GM23338 (cell line): ENCODE measurements at regions not wholly inside any gene's neighbourhood (a gene's known extent, or its start where the extent isn't known, plus 50 kb on each side); places are given as distances from the start of the nearest gene placed in this dataset.

Experiments
- ATAC-seq: fragments of 200-7000 bp; cut with Tn5 transposase; 3 replicates; pipeline ENCODE4 v1.9.1; 2020
- DNase-seq: peaks from one replicate; pipeline ENCODE4 v3.0.0-alpha.2; 2015; ENCODE audit warnings: low spot score
- H2AFZ ChIP-seq: fragments of 200-600 bp; sonication (generic); 2 replicates; pipeline ENCODE4 v1.8.0; 2016; ENCODE audit warnings: antibody characterized with exemption, mild to moderate bottlenecking, moderate library complexity
- H3F3A ChIP-seq: fragments of 200-600 bp; sonication (generic); replicated peaks from 2 replicates; pipeline ENCODE4 v1.8.0; 2017; ENCODE audit warnings: antibody characterized with exemption, mixed run types, low read depth
- H3K27ac ChIP-seq: fragments of 200-600 bp; sonication (generic); 2 replicates; pipeline ENCODE4 v1.6.1; 2016; ENCODE audit warnings: low read depth
- H3K27me3 ChIP-seq: fragments of 200-600 bp; sonication (generic); 2 replicates; pipeline ENCODE4 v1.8.0; 2016; ENCODE audit warnings: mild to moderate bottlenecking, mixed run types, moderate library complexity; ENCODE audit not compliant: insufficient read depth
- H3K36me3 ChIP-seq: fragments of 200-600 bp; sonication (generic); 2 replicates; pipeline ENCODE4 v1.8.0; 2016; ENCODE audit warnings: mild to moderate bottlenecking; ENCODE audit not compliant: insufficient read depth
- H3K4me1 ChIP-seq: fragments of 200-600 bp; sonication (generic); 2 replicates; pipeline ENCODE4 v1.8.0; 2016; ENCODE audit warnings: mild to moderate bottlenecking, moderate library complexity; ENCODE audit not compliant: insufficient read depth
- H3K4me2 ChIP-seq: fragments of 200-600 bp; sonication (generic); 2 replicates; pipeline ENCODE4 v1.7.1; 2017; ENCODE audit warnings: mixed run types
- H3K4me3 ChIP-seq: fragments of 200-600 bp; sonication (generic); 2 replicates; pipeline ENCODE4 v1.6.1; 2016; ENCODE audit warnings: mixed run types
- H3K79me2 ChIP-seq: fragments of 200-600 bp; sonication (generic); replicated peaks from 2 replicates; pipeline ENCODE4 v1.8.0; 2017; ENCODE audit warnings: mild to moderate bottlenecking; ENCODE audit not compliant: insufficient read depth
- H3K9me2 ChIP-seq: fragments of 200-600 bp; sonication (generic); 2 replicates; pipeline ENCODE4 v1.8.0; 2017; ENCODE audit not compliant: insufficient read depth
- H4K20me1 ChIP-seq: fragments of 200-600 bp; sonication (generic); replicated peaks from 2 replicates; pipeline ENCODE4 v1.8.0; 2017; ENCODE audit warnings: mild to moderate bottlenecking; ENCODE audit not compliant: insufficient read depth
- H3K27ac Mint-ChIP-seq: 2 replicates; pipeline ENCODE4 v1.8.0; 2020; ENCODE audit warnings: inconsistent platforms, mild to moderate bottlenecking, moderate library complexity, mixed read lengths
- H3K27me3 Mint-ChIP-seq: 3 replicates; pipeline ENCODE4 v1.8.0; 2022; ENCODE audit warnings: low read depth, mild to moderate bottlenecking, moderate library complexity, mixed read lengths, inconsistent platforms; ENCODE audit not compliant: insufficient read depth, poor library complexity
- H3K36me3 Mint-ChIP-seq: 3 replicates; pipeline ENCODE4 v1.8.0; 2021; ENCODE audit warnings: low read depth, mild to moderate bottlenecking, inconsistent platforms, moderate library complexity, mixed read lengths
- H3K4me1 Mint-ChIP-seq: 3 replicates; pipeline ENCODE4 v1.8.0; 2020; ENCODE audit warnings: mild to moderate bottlenecking, inconsistent platforms, mixed read lengths
- H3K4me3 Mint-ChIP-seq: 3 replicates; pipeline ENCODE4 v1.8.0; 2021; ENCODE audit warnings: moderate library complexity, mild to moderate bottlenecking, inconsistent platforms, mixed read lengths
- H3K9me3 Mint-ChIP-seq: 3 replicates; pipeline ENCODE4 v1.8.0; 2020; ENCODE audit warnings: moderate library complexity, mild to moderate bottlenecking, inconsistent platforms, mixed read lengths
- JUNB ChIP-seq: IDR thresholded peaks from one replicate; pipeline ENCODE4 v1.6.1; 2016; ENCODE audit warnings: antibody characterized with exemption; ENCODE audit not compliant: unreplicated experiment
- POLR2AphosphoS5 ChIP-seq: IDR thresholded peaks from 2 replicates; pipeline ENCODE4 v1.6.1; 2016; ENCODE audit warnings: antibody characterized with exemption, low read depth
- ZNF114 ChIP-seq: fragments of 250-450 bp; sonication (Bioruptor Pico); IDR thresholded peaks from 2 replicates; pipeline ENCODE4 v1.5.0; 2020; ENCODE audit warnings: mild to moderate bottlenecking, moderate library complexity
- ZNF331 ChIP-seq: fragments of 250-450 bp; sonication (Bioruptor Pico); IDR thresholded peaks from 2 replicates; pipeline ENCODE4 v1.5.0; 2020; ENCODE audit warnings: low read depth, mild to moderate bottlenecking, moderate library complexity
- TF ChIP-seq, protein P1 (sequence below): fragments of 250-450 bp; sonication (Bioruptor Pico); IDR thresholded peaks from 2 replicates; pipeline ENCODE4 v1.5.0; 2020; ENCODE audit warnings: mild to moderate bottlenecking, moderate library complexity
- TF ChIP-seq, protein P2 (sequence below): IDR thresholded peaks from one replicate; pipeline ENCODE4 v1.6.1; 2018; ENCODE audit warnings: antibody characterized with exemption; ENCODE audit not compliant: unreplicated experiment

DNA sequence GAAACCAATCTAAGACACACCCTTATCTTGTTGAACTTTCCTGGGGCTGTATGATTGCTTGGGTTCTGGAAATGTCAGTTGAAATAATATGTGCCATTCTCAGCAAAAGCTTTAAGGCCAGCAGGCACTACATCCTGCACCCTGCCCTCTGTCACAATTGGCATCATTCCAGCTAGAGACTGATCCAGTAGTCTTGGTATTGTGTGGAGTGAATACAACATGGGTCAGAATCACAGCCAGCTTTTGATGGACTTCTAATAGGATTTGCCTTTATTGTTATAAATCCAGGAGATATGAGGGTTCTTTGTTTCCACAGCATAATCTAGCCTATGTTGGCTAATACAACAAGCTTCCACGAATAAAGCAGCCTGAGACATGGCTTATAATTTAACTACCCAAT is 617.0 kb upstream of the CDH2 start:
- ATAC-seq = no peak
- no peaks in the 10 kb centered on the region for H3F3A ChIP-seq
- H3K9me3 Mint-ChIP-seq = no peaks in the 10 kb centered on the region

DNA sequence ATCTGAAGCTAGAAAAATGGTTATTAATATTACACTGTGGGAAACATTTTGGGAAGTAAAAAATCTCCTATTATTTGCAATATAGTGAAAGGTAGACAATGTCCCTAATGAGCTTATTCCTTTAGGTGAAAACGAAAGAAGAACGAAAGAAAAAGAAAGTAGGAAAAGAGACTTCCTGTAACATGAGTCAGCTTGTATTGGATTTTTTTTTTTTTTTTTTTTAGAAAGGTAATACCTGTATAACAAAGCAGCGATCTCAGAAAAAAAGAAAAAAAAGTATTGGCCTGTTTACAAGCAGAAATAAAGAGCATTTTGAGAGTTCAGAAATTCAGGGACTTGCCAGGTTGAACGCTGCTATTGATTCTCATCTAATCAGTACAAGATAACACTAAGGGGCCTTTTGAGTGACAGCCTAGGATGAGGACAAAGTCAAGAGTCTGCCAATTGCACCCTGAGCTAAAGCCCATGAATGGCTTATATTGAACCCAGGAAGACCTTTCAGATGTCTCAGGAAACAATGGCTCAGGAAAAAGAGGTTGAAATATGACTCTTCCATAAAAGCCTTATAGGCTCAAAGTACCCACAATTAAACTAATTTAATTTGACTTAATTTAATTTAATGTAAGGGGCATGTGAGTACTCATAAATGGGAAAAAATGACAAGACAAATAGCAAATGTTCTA is 615.6 kb upstream of the CDH2 start:
- Histone ChIP-seq H3K9me2 (no peaks in the 10 kb centered on the region), H3K4me2 (no peak overlapping the region), H3K27ac (no peak overlapping the region), H3K4me1 (no peaks in the 10 kb centered on the region), H3K27me3 (no peaks in the 10 kb centered on the region), H3K4me3 (no peak overlapping the region), H2AFZ (peak overlapping the region; percentile 4; the same call in 1 of the 2 replicates), H3F3A (no peaks in the 10 kb centered on the region), H3K36me3 (no peaks in the 10 kb centered on the region), H3K79me2 (no peaks in the 10 kb centered on the region), H4K20me1 (no peaks in the 10 kb centered on the region)
- Mint-ChIP-seq H3K36me3 (no peaks in the 10 kb centered on the region), H3K9me3 (no peaks in the 10 kb centered on the region), H3K27ac (peak overlapping the region; percentile 78), H3K4me1 (peaks cover 7% of the 10 kb centered on the region), H3K4me3 (no peak overlapping the region), H3K27me3 (no peaks in the 10 kb centered on the region)
- DNase-seq = no peak
- no peak for ATAC-seq
- TF ChIP-seq, protein P1, sequence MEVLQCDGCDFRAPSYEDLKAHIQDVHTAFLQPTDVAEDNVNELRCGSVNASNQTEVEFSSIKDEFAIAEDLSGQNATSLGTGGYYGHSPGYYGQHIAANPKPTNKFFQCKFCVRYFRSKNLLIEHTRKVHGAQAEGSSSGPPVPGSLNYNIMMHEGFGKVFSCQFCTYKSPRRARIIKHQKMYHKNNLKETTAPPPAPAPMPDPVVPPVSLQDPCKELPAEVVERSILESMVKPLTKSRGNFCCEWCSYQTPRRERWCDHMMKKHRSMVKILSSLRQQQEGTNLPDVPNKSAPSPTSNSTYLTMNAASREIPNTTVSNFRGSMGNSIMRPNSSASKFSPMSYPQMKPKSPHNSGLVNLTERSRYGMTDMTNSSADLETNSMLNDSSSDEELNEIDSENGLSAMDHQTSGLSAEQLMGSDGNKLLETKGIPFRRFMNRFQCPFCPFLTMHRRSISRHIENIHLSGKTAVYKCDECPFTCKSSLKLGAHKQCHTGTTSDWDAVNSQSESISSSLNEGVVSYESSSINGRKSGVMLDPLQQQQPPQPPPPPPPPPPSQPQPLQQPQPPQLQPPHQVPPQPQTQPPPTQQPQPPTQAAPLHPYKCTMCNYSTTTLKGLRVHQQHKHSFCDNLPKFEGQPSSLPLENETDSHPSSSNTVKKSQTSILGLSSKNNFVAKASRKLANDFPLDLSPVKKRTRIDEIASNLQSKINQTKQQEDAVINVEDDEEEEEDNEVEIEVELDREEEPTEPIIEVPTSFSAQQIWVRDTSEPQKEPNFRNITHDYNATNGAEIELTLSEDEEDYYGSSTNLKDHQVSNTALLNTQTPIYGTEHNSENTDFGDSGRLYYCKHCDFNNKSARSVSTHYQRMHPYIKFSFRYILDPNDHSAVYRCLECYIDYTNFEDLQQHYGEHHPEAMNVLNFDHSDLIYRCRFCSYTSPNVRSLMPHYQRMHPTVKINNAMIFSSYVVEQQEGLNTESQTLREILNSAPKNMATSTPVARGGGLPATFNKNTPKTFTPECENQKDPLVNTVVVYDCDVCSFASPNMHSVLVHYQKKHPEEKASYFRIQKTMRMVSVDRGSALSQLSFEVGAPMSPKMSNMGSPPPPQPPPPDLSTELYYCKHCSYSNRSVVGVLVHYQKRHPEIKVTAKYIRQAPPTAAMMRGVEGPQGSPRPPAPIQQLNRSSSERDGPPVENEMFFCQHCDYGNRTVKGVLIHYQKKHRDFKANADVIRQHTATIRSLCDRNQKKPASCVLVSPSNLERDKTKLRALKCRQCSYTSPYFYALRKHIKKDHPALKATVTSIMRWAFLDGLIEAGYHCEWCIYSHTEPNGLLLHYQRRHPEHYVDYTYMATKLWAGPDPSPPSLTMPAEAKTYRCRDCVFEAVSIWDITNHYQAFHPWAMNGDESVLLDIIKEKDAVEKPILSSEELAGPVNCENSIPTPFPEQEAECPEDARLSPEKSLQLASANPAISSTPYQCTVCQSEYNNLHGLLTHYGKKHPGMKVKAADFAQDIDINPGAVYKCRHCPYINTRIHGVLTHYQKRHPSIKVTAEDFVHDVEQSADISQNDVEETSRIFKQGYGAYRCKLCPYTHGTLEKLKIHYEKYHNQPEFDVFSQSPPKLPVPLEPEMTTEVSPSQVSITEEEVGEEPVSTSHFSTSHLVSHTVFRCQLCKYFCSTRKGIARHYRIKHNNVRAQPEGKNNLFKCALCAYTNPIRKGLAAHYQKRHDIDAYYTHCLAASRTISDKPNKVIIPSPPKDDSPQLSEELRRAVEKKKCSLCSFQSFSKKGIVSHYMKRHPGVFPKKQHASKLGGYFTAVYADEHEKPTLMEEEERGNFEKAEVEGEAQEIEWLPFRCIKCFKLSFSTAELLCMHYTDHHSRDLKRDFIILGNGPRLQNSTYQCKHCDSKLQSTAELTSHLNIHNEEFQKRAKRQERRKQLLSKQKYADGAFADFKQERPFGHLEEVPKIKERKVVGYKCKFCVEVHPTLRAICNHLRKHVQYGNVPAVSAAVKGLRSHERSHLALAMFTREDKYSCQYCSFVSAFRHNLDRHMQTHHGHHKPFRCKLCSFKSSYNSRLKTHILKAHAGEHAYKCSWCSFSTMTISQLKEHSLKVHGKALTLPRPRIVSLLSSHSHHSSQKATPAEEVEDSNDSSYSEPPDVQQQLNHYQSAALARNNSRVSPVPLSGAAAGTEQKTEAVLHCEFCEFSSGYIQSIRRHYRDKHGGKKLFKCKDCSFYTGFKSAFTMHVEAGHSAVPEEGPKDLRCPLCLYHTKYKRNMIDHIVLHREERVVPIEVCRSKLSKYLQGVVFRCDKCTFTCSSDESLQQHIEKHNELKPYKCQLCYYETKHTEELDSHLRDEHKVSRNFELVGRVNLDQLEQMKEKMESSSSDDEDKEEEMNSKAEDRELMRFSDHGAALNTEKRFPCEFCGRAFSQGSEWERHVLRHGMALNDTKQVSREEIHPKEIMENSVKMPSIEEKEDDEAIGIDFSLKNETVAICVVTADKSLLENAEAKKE (CRISPR knock-in tag) = no peak
- TF ChIP-seq, protein P2, sequence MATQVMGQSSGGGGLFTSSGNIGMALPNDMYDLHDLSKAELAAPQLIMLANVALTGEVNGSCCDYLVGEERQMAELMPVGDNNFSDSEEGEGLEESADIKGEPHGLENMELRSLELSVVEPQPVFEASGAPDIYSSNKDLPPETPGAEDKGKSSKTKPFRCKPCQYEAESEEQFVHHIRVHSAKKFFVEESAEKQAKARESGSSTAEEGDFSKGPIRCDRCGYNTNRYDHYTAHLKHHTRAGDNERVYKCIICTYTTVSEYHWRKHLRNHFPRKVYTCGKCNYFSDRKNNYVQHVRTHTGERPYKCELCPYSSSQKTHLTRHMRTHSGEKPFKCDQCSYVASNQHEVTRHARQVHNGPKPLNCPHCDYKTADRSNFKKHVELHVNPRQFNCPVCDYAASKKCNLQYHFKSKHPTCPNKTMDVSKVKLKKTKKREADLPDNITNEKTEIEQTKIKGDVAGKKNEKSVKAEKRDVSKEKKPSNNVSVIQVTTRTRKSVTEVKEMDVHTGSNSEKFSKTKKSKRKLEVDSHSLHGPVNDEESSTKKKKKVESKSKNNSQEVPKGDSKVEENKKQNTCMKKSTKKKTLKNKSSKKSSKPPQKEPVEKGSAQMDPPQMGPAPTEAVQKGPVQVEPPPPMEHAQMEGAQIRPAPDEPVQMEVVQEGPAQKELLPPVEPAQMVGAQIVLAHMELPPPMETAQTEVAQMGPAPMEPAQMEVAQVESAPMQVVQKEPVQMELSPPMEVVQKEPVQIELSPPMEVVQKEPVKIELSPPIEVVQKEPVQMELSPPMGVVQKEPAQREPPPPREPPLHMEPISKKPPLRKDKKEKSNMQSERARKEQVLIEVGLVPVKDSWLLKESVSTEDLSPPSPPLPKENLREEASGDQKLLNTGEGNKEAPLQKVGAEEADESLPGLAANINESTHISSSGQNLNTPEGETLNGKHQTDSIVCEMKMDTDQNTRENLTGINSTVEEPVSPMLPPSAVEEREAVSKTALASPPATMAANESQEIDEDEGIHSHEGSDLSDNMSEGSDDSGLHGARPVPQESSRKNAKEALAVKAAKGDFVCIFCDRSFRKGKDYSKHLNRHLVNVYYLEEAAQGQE = no peak
- TF ChIP-seq ZNF331 = no peak
- no peak for TF ChIP-seq ZNF114 (CRISPR knock-in tag)

More for the DNA sequence above, 617.0 kb upstream of the CDH2 start:
- no peaks in the 10 kb centered on the region for H4K20me1 ChIP-seq
- TF ChIP-seq, protein P2 = no peak
- no peak for TF ChIP-seq JUNB
- TF ChIP-seq POLR2AphosphoS5 = no peak
- Mint-ChIP-seq H3K4me3 (no peak overlapping the region), H3K36me3 (no peaks in the 10 kb centered on the region), H3K27ac (no peak overlapping the region), H3K27me3 (no peaks in the 10 kb centered on the region), H3K4me1 (peaks cover 3% of the 10 kb centered on the region; the same call in 2 of the 3 replicates)
- no peaks in the 10 kb centered on the region for H3K4me1 ChIP-seq
- no peaks in the 10 kb centered on the region for H3K79me2 ChIP-seq
- no peak overlapping the region for H3K4me2 ChIP-seq
- H3K36me3 ChIP-seq = no peaks in the 10 kb centered on the region
- H3K27ac ChIP-seq = no peak overlapping the region
- peak overlapping the region; percentile 52; the same call in 1 of the 2 replicates for H2AFZ ChIP-seq
- no peak overlapping the region for H3K4me3 ChIP-seq
- no peak for DNase-seq
- no peaks in the 10 kb centered on the region for H3K9me2 ChIP-seq
- H3K27me3 ChIP-seq = no peaks in the 10 kb centered on the region
